Ishikawa (cell line): ENCODE measurements at regions not wholly inside any gene's neighbourhood (a gene's known extent, or its start where the extent isn't known, plus 50 kb on each side); places are given as distances from the start of the nearest gene placed in this dataset.

Source experiments
- CEBPB ChIP-seq: IDR thresholded peaks from 2 replicates; pipeline ENCODE4 v1.6.1; 2012
- CREB1 ChIP-seq: IDR thresholded peaks from 2 replicates; pipeline ENCODE4 v1.6.1; 2012; ENCODE audit warnings: low read depth
- EGR1 ChIP-seq: IDR thresholded peaks from 2 replicates; pipeline ENCODE4 v1.6.1; 2012
- EP300 ChIP-seq: IDR thresholded peaks from 2 replicates; pipeline ENCODE4 v1.6.1; 2012; ENCODE audit warnings: borderline replicate concordance
- FOXM1 ChIP-seq: IDR thresholded peaks from 2 replicates; pipeline ENCODE4 v1.6.1; 2012; ENCODE audit warnings: low read depth, borderline replicate concordance
- NFIC ChIP-seq: IDR thresholded peaks from 2 replicates; pipeline ENCODE4 v1.6.1; 2012
- RAD21 ChIP-seq: IDR thresholded peaks from 2 replicates; pipeline ENCODE4 v1.6.1; 2012; ENCODE audit warnings: low read depth
- TAF1 ChIP-seq: IDR thresholded peaks from 2 replicates; pipeline ENCODE4 v1.6.1; 2012; ENCODE audit warnings: low read depth, mild to moderate bottlenecking
- TCF12 ChIP-seq: IDR thresholded peaks from 2 replicates; pipeline ENCODE4 v1.6.1; 2012; ENCODE audit warnings: low read depth
- TEAD4 ChIP-seq: IDR thresholded peaks from 2 replicates; pipeline ENCODE4 v1.6.1; 2012
- YY1 ChIP-seq: IDR thresholded peaks from 2 replicates; pipeline ENCODE4 v1.6.1; 2012; ENCODE audit warnings: low read depth
- ZBTB7A ChIP-seq: IDR thresholded peaks from 2 replicates; pipeline ENCODE4 v1.6.1; 2012; ENCODE audit warnings: low read depth
- TF ChIP-seq, protein P1 (sequence below): IDR thresholded peaks from 2 replicates; pipeline ENCODE4 v1.6.1; 2012; ENCODE audit warnings: low read depth, mild to moderate bottlenecking
- TF ChIP-seq, protein P2 (sequence below): IDR thresholded peaks from 2 replicates; pipeline ENCODE4 v1.6.1; 2012
- TF ChIP-seq, protein P3 (sequence below): IDR thresholded peaks from 2 replicates; pipeline ENCODE4 v1.6.1; 2012

DNA sequence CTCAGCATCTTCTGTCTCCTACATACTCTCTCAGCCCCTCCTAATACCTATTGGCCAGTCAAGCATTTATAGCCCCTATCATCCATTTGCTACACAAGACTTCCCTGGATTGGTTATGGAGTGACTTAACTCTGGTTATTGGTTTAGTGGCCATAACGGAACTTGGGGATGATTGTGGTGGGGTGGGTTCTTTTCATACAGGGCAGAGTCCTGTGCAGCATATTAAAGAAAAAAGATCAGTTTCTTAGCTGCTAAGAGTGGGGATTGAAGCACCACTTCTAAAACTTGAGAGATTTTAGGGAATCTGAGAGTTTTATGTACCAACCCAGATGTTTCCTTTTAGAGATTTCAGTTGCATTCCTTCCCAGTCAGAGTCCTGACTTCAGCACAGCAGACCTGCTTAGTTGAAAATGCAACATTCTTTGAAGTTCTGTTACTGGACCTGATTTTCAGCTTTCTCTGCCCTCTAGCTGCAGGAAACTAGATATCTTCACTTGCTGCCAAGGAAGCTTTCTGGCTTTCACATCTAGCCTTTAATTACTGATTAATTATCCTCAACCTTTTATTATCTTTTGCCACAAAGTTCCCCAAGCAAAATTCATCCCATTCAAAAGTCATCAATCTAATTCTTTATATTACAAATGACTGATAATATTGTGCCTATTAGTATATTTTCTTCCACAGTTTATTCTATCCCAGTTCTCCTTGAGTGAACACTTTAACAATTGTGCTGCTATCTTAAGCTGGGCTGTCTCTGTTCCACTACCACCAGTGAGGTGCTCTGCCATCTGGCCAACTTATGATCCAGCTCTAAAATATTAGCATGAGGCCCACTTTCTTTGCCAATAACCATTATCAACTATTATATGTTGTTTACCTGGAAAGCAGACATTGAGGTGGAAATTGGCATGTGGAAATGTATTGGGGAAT lies 906.0 kb upstream of the ALCAM start:
- TF ChIP-seq NFIC = peak; percentile 66
- peak; percentile 69 for TF ChIP-seq RAD21
- TF ChIP-seq TEAD4 = peak; percentile 30; the same call in 1 of the 2 replicates
- no peak for TF ChIP-seq CREB1
- TF ChIP-seq, protein P1, sequence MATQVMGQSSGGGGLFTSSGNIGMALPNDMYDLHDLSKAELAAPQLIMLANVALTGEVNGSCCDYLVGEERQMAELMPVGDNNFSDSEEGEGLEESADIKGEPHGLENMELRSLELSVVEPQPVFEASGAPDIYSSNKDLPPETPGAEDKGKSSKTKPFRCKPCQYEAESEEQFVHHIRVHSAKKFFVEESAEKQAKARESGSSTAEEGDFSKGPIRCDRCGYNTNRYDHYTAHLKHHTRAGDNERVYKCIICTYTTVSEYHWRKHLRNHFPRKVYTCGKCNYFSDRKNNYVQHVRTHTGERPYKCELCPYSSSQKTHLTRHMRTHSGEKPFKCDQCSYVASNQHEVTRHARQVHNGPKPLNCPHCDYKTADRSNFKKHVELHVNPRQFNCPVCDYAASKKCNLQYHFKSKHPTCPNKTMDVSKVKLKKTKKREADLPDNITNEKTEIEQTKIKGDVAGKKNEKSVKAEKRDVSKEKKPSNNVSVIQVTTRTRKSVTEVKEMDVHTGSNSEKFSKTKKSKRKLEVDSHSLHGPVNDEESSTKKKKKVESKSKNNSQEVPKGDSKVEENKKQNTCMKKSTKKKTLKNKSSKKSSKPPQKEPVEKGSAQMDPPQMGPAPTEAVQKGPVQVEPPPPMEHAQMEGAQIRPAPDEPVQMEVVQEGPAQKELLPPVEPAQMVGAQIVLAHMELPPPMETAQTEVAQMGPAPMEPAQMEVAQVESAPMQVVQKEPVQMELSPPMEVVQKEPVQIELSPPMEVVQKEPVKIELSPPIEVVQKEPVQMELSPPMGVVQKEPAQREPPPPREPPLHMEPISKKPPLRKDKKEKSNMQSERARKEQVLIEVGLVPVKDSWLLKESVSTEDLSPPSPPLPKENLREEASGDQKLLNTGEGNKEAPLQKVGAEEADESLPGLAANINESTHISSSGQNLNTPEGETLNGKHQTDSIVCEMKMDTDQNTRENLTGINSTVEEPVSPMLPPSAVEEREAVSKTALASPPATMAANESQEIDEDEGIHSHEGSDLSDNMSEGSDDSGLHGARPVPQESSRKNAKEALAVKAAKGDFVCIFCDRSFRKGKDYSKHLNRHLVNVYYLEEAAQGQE = no peak
- TF ChIP-seq EP300 = peak; percentile 22; the same call in 1 of the 2 replicates
- no peak for TF ChIP-seq FOXM1

DNA sequence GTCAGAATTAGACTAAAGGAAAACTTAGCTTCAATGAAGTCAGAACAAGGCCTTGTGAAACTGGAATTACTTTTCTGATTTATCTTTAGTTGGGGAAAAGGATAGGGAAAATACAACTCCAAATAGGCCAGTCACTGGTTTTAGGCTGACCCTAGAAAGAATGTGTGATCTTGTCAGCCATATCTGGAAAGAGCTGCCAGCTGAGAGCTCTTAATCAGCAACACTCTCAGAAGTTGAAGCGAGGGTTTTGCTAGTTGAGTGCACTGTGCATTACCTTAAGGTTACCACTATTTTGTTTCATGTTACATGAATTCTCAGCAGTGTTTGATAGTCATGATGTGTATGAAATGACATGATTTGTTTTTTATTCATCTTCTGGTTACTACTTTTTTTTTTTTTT lies 905.3 kb upstream of the ALCAM start:
- TF ChIP-seq CREB1 (no peak), TEAD4 (no peak), EGR1 (no peak), TCF12 (no peak), FOXM1 (no peak), CEBPB (no peak)
- TF ChIP-seq, protein P2, sequence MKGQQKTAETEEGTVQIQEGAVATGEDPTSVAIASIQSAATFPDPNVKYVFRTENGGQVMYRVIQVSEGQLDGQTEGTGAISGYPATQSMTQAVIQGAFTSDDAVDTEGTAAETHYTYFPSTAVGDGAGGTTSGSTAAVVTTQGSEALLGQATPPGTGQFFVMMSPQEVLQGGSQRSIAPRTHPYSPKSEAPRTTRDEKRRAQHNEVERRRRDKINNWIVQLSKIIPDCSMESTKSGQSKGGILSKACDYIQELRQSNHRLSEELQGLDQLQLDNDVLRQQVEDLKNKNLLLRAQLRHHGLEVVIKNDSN = no peak
- TF ChIP-seq, protein P3, sequence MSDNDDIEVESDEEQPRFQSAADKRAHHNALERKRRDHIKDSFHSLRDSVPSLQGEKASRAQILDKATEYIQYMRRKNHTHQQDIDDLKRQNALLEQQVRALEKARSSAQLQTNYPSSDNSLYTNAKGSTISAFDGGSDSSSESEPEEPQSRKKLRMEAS = no peak

DNA sequence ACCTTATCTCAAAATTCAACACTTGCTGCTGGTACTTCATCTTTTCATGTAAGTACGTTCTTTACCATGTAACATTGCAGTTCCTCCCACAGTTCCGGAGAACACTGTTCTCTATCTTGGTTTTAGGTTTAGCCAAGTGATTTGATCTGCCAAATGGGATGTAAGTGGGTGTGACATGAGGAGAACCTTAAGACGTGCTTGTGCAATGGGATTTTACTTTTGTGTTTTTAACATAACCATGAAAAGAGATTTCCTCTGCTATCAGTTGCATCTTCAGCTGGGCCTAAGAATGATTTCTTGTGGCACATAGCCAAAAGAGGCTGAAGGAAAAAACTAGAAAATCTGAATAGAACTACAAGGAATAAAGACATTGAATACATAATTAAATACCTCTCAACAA lies 894.5 kb upstream of the ALCAM start:
- no peak for TF ChIP-seq TCF12
- no peak for TF ChIP-seq TAF1
- TF ChIP-seq, protein P3 = no peak
- TF ChIP-seq ZBTB7A = no peak
- no peak for TF ChIP-seq YY1
- no peak for TF ChIP-seq NFIC
- TF ChIP-seq CEBPB = no peak
- no peak for TF ChIP-seq CREB1
- no peak for TF ChIP-seq FOXM1
- TF ChIP-seq, protein P2 = no peak
- no peak for TF ChIP-seq EP300
- no peak for TF ChIP-seq RAD21

DNA sequence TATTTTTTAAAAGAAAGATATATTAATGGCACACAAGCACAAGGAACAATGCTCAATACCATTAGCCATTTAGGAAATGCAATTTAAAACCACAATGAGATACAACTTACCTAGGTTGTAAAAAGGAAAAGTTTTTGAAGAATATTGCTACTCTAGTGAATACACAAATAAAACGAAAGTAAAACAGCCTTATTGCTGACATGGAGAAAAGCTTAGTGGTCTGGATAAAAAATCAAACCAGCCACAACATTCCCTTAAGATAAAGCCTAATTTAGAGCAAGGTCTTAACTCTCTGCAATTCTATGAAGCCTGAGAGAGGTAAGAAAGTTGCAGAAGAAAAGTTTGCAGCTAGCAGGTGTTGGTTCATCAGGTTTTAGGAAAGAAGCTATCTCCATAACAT lies 892.7 kb upstream of the ALCAM start:
- TF ChIP-seq TAF1 = no peak
- TF ChIP-seq RAD21 = no peak
- no peak for TF ChIP-seq CEBPB
- TF ChIP-seq, protein P2 = no peak
- no peak for TF ChIP-seq YY1
- no peak for TF ChIP-seq TCF12
- no peak for TF ChIP-seq EGR1
- no peak for TF ChIP-seq FOXM1
- TF ChIP-seq CREB1 = no peak
- no peak for TF ChIP-seq NFIC
- TF ChIP-seq, protein P1 = no peak
- TF ChIP-seq ZBTB7A = no peak
- TF ChIP-seq EP300 = no peak
- TF ChIP-seq, protein P3 = no peak
- no peak for TF ChIP-seq TEAD4

DNA sequence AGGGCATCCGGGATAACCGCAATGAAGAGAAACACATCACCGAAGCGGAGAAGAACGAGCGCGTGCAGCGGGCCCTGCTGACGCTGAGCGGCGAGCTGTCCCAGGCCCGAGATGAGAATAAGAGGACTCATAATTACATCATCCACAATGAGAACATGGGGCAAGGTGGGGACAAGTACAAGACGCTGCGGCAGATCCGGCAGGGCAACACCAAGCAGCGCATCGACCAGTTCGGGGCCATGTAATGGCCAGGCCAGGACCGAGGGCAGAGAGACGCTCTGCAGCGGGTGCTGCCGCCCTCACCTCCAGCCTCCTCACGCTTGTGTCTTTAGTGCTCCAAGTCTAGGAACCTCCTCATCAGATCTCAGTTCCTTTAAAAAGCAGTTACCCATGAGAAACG lies 863.7 kb upstream of the ALCAM start:
- TF ChIP-seq, protein P3 = no peak
- TF ChIP-seq YY1 (no peak), CREB1 (no peak), RAD21 (no peak)
- TF ChIP-seq, protein P1 = no peak
- TF ChIP-seq, protein P2 = no peak
